Nephron progenitor cell (in vitro differentiated cells): ENCODE measurements at regions not wholly inside any gene's neighbourhood (a gene's known extent, or its start where the extent isn't known, plus 50 kb on each side); places are given as distances from the start of the nearest gene placed in this dataset.

ENCODE experiments used
- DNase-seq: peaks from one replicate; pipeline ENCODE4 v3.0.0; 2021
- H3K27ac Mint-ChIP-seq: 2 replicates; pipeline ENCODE4 v1.8.0; 2021; ENCODE audit warnings: mild to moderate bottlenecking, moderate library complexity, mixed read lengths
- H3K27me3 Mint-ChIP-seq: 2 replicates; pipeline ENCODE4 v1.8.0; 2021; ENCODE audit warnings: mild to moderate bottlenecking, low read depth, mixed read lengths; ENCODE audit not compliant: poor library complexity
- H3K36me3 Mint-ChIP-seq: 2 replicates; pipeline ENCODE4 v1.8.0; 2021; ENCODE audit warnings: low read depth, mixed read lengths
- H3K4me1 Mint-ChIP-seq: 2 replicates; pipeline ENCODE4 v1.8.0; 2021; ENCODE audit warnings: mixed read lengths
- H3K4me3 Mint-ChIP-seq: 2 replicates; pipeline ENCODE4 v1.8.0; 2021; ENCODE audit warnings: mild to moderate bottlenecking, moderate library complexity, mixed read lengths
- H3K9me3 Mint-ChIP-seq: 2 replicates; pipeline ENCODE4 v1.8.0; 2021; ENCODE audit warnings: mild to moderate bottlenecking, moderate library complexity, mixed read lengths
- CTCF ChIP-seq: fragments of 200-600 bp; sonication (generic); IDR thresholded peaks from 2 replicates; pipeline ENCODE4 v1.5.0; 2021; ENCODE audit warnings: antibody characterized with exemption

DNA sequence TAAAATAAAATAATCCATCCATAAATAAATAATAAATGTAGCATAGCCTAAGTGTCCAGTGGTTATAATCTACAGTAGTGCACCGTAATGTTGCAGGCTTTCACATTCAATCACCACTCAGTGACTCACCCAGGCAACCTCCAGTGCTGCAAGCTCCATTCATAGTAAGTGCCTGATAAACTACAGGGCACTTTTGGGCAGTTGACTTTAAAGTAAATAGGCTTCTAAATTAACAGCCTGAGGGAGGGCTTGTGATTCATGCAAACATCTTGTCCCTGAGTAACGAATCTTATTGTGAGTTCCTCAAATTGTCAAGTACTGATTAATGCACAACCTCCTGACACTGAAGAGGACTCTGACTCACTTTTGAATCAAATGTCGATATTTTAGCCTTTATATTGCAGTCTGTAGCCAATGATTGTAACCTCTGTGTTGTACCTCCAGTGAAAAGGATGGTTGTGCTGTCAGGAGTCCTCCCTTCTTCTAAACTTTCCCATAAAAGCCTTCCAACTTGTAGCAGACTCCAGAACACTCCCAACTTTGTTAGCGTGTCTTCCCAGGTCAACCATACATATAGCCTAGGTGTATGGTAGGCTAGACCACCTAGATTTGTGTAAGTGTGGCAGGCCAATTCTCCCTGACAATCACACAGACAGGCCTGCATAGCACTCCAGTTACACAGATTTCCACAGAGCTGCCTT is 55.0 kb upstream of the BICD1 start:
- Mint-ChIP-seq H3K27me3 (no peaks in the 10 kb centered on the region), H3K27ac (peak overlapping the region; percentile 96), H3K4me3 (no peak overlapping the region), H3K36me3 (no peaks in the 10 kb centered on the region), H3K4me1 (peaks cover 21% of the 10 kb centered on the region), H3K9me3 (peaks cover 30% of the 10 kb centered on the region)
- no peak for TF ChIP-seq CTCF
- DNase-seq: no peak

GRCh38 chr12:32052212-32052713 is 54.4 kb upstream of the BICD1 start:
- H3K36me3 Mint-ChIP-seq: no peaks in the 10 kb centered on the region
- peaks cover 34% of the 10 kb centered on the region for H3K9me3 Mint-ChIP-seq
- peaks cover 21% of the 10 kb centered on the region for H3K4me1 Mint-ChIP-seq
- DNase-seq: no peak
- no peak for TF ChIP-seq CTCF
- peaks cover 3% of the 10 kb centered on the region for H3K27me3 Mint-ChIP-seq
- H3K4me3 Mint-ChIP-seq: no peak overlapping the region
- peak overlapping the region; percentile 96 for H3K27ac Mint-ChIP-seq

DNA sequence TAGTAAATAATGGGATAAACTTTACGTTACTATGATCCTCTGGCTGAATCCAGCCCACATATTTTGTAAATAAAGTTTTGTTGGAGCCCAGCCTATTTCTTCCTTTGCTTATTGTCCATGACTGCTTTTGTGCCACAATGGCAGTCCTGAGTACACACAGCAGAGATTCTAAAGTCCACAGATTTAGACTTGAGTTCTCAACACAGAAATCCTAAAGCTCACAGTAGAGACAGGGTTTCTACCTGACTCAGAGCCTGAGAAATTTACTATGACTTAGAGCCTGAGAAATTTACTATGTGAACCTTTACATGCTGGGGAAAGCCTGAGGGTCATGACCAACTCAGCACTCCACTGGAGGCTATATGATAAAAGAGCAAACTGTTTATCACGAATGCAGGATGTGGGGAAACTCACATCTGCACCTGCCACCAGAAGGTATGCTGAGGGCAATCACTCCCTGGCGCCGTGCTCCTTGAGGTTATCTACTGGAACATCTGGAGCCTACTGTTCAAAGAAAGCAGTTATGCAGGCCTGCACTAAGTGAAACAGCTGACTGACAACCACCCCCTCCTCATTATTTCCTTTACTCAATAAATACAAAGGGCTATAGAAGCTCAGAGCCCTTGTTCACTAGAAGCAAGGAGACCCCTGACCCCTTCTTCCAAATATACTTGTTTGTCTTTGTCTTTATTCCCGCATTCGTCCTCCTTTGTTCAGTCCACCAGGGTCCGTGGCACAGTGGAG is 52.6 kb upstream of the BICD1 start:
- H3K4me1 Mint-ChIP-seq: peaks cover 15% of the 10 kb centered on the region
- H3K27ac Mint-ChIP-seq: no peak overlapping the region
- TF ChIP-seq CTCF: no peak
- DNase-seq: no peak
- H3K27me3 Mint-ChIP-seq: peaks cover 3% of the 10 kb centered on the region
- H3K36me3 Mint-ChIP-seq: no peaks in the 10 kb centered on the region
- H3K9me3 Mint-ChIP-seq: peaks cover 34% of the 10 kb centered on the region
- no peak overlapping the region for H3K4me3 Mint-ChIP-seq
